ENCODE measurements at regions not wholly inside any gene's neighbourhood (a gene's known extent, or its start where the extent isn't known, plus 50 kb on each side); places are given as distances from the start of the nearest gene placed in this dataset.

DNA sequence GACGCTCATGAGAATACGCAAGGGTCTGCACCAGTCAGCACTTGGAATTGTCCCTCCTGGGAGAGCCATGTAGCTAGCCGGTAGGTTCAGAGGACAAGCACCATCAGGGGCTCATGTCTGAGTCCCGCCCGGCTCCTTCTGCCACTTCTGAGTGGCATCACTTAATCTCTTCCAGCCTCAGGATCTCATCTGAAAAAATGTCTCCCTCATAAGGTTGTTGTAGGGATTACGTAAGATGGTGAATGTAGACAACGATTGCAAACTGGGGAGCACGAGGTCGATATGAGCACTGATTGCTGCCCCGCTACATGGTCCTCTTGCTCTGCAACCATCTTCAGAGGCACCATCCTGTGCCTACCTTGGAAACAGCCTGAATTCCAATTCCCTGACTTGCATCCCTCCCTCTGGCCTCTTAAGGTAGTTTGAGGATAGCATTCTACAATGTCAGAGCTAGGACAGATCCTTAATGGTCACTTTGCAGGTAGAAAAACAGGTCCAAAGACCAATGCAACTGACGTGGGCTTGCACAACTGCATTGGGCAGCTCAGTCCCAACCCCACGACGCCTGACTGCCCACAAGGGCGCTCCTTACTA lies 115.8 kb upstream of the TMEM45B start:
- Histone ChIP-seq H3K36me3 (ENCODE audit: control insufficient read depth in 2 of 3, insufficient read depth in 3 of 3, low read length in 3 of 3) (no peaks in the 10 kb centered on the region), H3K9me3 (ENCODE audit: control insufficient read depth in 2 of 3, low read length in 3 of 3) (no peaks in the 10 kb centered on the region), H3K4me3 (ENCODE audit: low read length) (no peak overlapping the region), H3K4me1 (ENCODE audit: control insufficient read depth in 2 of 2, insufficient read depth in 2 of 2, low read length in 2 of 2) (peaks cover 0 to 6% of the 10 kb centered on the region in 2 donors), H3K27ac (ENCODE audit: low read depth, low read length) (no peak overlapping the region), H3K27me3 (ENCODE audit: control insufficient read depth in 2 of 2, insufficient read depth in 2 of 2, low read length in 2 of 2) (no peaks in the 10 kb centered on the region)
- Mint-ChIP-seq H3K27ac (no peak overlapping the region), H3K9me3 (no peaks in the 10 kb centered on the region), H3K36me3 (peaks cover 0 to 5% (median 0%) of the 10 kb centered on the region in 5 donors), H3K4me1 (peaks cover 0 to 9% (median 5%) of the 10 kb centered on the region in 7 donors), H3K27me3 (peaks cover 0 to 10% (median 6%) of the 10 kb centered on the region in 5 donors), H3K4me3 (no peak overlapping the region)
- CTCF ChIA-PET = no interaction called here
- intact Hi-C loops (cut with micrococcal nuclease) = loop anchor here in 1 of 2 donors (5.0 to 10.0 kb wide), 4 partner anchors 323 to 815 kb away; partner anchors contain the start of gene BARX2
- DNase-seq (no peak), ATAC-seq (no peak)
- POLR2A ChIA-PET = no interaction called here

DNA sequence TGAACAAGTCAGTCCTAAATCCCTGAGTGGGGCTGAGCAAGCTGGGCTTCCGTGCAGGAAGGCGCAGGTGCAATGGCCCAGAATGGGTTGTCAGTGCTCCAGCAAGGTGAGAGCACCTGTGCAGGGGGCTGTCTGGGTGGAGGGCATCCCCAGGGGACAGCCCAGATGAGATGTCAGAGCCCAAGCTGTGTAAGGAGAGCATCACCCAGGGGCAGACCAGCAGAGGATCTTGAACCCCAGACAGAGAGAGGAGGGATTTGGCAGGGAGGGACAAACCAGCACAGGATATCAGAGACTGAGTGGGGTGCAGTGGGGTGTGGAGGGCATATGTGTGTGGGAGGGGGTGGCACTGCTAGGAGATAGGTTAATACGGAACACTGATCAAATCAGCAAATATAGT lies 114.9 kb upstream of the TMEM45B start:
- H3K4me1 ChIP-seq (ENCODE audit: control insufficient read depth in 2 of 2, insufficient read depth in 2 of 2, low read length in 2 of 2) = no peaks in the 10 kb centered on the region
- Mint-ChIP-seq H3K4me3 (no peak overlapping the region), H3K36me3 (peaks cover 0 to 5% (median 0%) of the 10 kb centered on the region in 5 donors), H3K4me1 (peaks cover 0 to 1% (median 0%) of the 10 kb centered on the region in 7 donors), H3K27ac (no peak overlapping the region), H3K9me3 (no peaks in the 10 kb centered on the region), H3K27me3 (peaks cover 0 to 10% (median 6%) of the 10 kb centered on the region in 5 donors)
- H3K4me3 ChIP-seq (ENCODE audit: low read length) = no peak overlapping the region
- H3K36me3 ChIP-seq (ENCODE audit: control insufficient read depth in 2 of 3, insufficient read depth in 3 of 3, low read length in 3 of 3) = no peaks in the 10 kb centered on the region
- no peaks in the 10 kb centered on the region for H3K9me3 ChIP-seq (ENCODE audit: control insufficient read depth in 2 of 3, low read length in 3 of 3)
- no peak overlapping the region for H3K27ac ChIP-seq (ENCODE audit: low read depth, low read length)
- ChIA-PET POLR2A (no interaction called here), CTCF (no interaction called here)
- intact Hi-C loops (cut with micrococcal nuclease) = no loop called here
- ATAC-seq (no peak), DNase-seq (no peak)
- H3K27me3 ChIP-seq (ENCODE audit: control insufficient read depth in 2 of 2, insufficient read depth in 2 of 2, low read length in 2 of 2) = no peaks in the 10 kb centered on the region

DNA sequence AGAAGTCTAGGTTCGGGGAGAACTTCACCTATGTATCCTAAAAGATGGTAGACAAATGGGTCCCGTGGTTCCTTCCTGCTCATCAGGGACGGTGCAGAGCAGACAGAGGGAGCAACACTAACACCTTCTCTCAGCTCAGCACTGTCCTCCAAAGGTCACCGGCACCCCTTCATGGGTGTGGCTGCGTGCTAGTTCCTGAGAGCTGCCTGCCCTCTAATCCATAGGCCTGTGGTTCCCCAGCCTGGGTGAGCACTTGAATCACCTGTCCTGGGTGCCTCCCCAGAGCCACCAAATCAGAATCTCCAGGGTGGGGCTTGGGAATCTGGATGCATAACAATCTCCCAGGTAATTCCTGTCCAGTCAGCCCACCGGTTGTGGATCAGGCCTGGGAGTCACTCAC lies 113.9 kb upstream of the TMEM45B start:
- peaks cover 0 to 10% (median 6%) of the 10 kb centered on the region in 5 donors for H3K27me3 Mint-ChIP-seq
- Histone ChIP-seq H3K4me3 (ENCODE audit: low read length) (no peak overlapping the region), H3K9me3 (ENCODE audit: control insufficient read depth in 2 of 3, low read length in 3 of 3) (no peaks in the 10 kb centered on the region), H3K27ac (ENCODE audit: low read depth, low read length) (no peak overlapping the region), H3K36me3 (ENCODE audit: control insufficient read depth in 2 of 3, insufficient read depth in 3 of 3, low read length in 3 of 3) (no peaks in the 10 kb centered on the region), H3K4me1 (ENCODE audit: control insufficient read depth in 2 of 2, insufficient read depth in 2 of 2, low read length in 2 of 2) (no peaks in the 10 kb centered on the region), H3K27me3 (ENCODE audit: control insufficient read depth in 2 of 2, insufficient read depth in 2 of 2, low read length in 2 of 2) (no peaks in the 10 kb centered on the region)
- ChIA-PET POLR2A (no interaction called here), CTCF (no interaction called here)
- no peak overlapping the region for H3K27ac Mint-ChIP-seq
- H3K4me3 Mint-ChIP-seq = no peak overlapping the region
- intact Hi-C loops (cut with micrococcal nuclease) = no loop called here
- ATAC-seq (no peak), DNase-seq (no peak)
- H3K9me3 Mint-ChIP-seq = no peaks in the 10 kb centered on the region
- no peaks in the 10 kb centered on the region for H3K4me1 Mint-ChIP-seq
- H3K36me3 Mint-ChIP-seq = peaks cover 0 to 8% (median 0%) of the 10 kb centered on the region in 5 donors

DNA sequence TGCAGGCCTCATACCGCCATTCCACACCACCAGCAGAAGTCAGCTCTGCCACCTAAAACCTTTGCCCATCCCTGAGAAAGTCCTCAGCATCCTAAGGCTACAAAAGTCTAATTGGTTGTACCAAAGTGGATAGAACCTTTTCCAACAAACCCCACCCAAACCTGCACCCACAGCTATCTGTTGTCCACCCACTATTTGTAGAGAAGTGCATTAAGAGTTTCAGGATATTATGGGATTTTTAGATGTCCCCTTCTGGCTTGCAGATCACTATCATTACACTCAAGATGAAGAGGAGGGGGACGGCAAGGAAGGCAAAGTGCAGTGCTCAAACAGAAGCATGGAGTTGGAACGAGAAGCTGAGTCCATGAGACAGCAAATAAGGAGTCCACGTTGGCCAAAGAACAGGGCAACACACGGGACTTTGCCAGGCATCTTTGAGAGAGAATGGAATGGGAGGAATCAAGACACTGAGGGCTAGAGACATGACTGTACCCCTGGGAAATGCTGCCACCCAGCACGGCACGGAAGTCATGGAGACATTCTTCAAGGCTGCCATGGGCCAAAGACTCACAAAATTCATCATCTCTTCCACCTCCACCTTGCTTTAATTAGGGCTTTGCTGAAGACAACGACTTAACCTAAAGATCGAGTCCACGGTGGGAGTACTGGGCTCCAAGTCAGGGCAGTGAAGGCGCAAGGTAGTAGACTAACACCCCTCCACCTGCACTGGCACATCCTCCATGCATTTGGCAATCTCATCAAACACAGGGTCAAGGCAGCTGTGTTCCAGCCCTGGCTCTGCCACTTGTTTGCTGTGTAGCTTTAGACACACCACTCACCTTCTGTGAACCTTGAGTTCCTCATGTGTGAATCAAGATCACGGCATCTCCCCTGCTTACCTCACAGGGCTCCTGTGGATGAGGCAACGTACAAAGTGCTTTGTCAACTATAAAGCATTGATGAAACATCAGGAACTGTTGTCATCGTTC lies 112.9 kb upstream of the TMEM45B start:
- POLR2A ChIA-PET = no interaction called here
- H3K4me1 ChIP-seq (ENCODE audit: control insufficient read depth in 2 of 2, insufficient read depth in 2 of 2, low read length in 2 of 2) = no peaks in the 10 kb centered on the region
- intact Hi-C loops (cut with micrococcal nuclease) = no loop called here
- no peaks in the 10 kb centered on the region for H3K9me3 Mint-ChIP-seq
- no peak overlapping the region for H3K27ac ChIP-seq (ENCODE audit: low read depth, low read length)
- H3K9me3 ChIP-seq (ENCODE audit: control insufficient read depth in 2 of 3, low read length in 3 of 3) = no peaks in the 10 kb centered on the region
- no peaks in the 10 kb centered on the region for H3K4me1 Mint-ChIP-seq
- ATAC-seq (no peak), DNase-seq (no peak)
- H3K4me3 ChIP-seq (ENCODE audit: low read length) = no peak overlapping the region
- H3K36me3 ChIP-seq (ENCODE audit: control insufficient read depth in 2 of 3, insufficient read depth in 3 of 3, low read length in 3 of 3) = no peaks in the 10 kb centered on the region
- no peak overlapping the region for H3K4me3 Mint-ChIP-seq
- peaks cover 0 to 8% (median 0%) of the 10 kb centered on the region in 5 donors for H3K36me3 Mint-ChIP-seq
- CTCF ChIA-PET = no interaction called here
- H3K27ac Mint-ChIP-seq = no peak overlapping the region
- H3K27me3 ChIP-seq (ENCODE audit: control insufficient read depth in 2 of 2, insufficient read depth in 2 of 2, low read length in 2 of 2) = no peaks in the 10 kb centered on the region
- peaks cover 0 to 9% (median 0%) of the 10 kb centered on the region in 5 donors for H3K27me3 Mint-ChIP-seq

DNA sequence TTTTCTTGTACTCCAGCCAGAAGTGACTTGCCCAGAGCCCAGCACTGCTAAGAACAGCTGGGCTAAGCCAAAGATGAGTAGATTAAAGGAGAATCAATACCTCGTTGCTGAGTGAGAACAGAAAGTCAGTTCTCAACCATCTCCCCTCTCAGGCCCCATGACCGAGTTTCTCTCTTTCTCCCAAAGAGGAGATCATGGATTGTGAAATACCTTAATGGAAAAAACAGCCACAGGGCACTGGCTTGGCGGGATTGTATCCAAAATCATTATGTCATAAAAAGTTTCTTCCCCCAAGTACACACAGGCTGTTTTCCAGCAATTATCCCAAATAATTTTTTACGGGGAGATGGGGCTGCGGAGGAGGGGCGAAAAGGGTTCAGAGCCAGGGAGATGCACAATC lies 111.8 kb upstream of the TMEM45B start:
- ATAC-seq = no peak
- H3K27me3 ChIP-seq (ENCODE audit: control insufficient read depth in 2 of 2, insufficient read depth in 2 of 2, low read length in 2 of 2) = no peaks in the 10 kb centered on the region
- intact Hi-C loops (cut with micrococcal nuclease) = no loop called here
- no peak overlapping the region for H3K27ac ChIP-seq (ENCODE audit: low read depth, low read length)
- no peak overlapping the region for H3K4me3 ChIP-seq (ENCODE audit: low read length)
- Mint-ChIP-seq H3K36me3 (peaks cover 0 to 8% (median 0%) of the 10 kb centered on the region in 5 donors), H3K4me1 (no peaks in the 10 kb centered on the region), H3K4me3 (no peak overlapping the region), H3K9me3 (no peaks in the 10 kb centered on the region), H3K27ac (no peak overlapping the region), H3K27me3 (peaks cover 0 to 9% (median 0%) of the 10 kb centered on the region in 5 donors)
- no peaks in the 10 kb centered on the region for H3K36me3 ChIP-seq (ENCODE audit: control insufficient read depth in 2 of 3, insufficient read depth in 3 of 3, low read length in 3 of 3)
- POLR2A ChIA-PET = no interaction called here
- H3K4me1 ChIP-seq (ENCODE audit: control insufficient read depth in 2 of 2, insufficient read depth in 2 of 2, low read length in 2 of 2) = no peaks in the 10 kb centered on the region
- CTCF ChIA-PET = no interaction called here
- H3K9me3 ChIP-seq (ENCODE audit: control insufficient read depth in 2 of 3, low read length in 3 of 3) = no peaks in the 10 kb centered on the region
- DNase-seq = no peak

DNA sequence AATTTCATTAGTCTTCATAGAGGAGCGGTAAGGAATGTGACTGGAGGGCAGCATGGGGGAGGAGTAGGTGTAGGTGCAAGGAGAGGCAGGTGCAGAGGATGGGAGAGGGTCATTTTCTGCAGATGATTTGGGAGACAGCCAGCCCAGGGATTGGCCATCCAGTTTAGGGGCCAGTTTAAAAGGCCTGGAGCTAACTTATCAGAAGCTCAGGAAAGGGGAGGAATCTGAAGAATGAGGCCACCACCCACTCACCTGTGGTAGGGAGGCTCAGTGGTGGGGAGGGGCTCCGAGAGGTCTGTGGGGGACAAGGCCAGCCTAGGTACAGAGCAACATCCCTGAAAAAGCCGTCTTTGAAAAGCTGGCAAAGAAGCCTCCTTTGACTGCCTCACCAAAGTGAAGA lies 110.8 kb upstream of the TMEM45B start:
- no peak for DNase-seq
- intact Hi-C loops (cut with micrococcal nuclease) = no loop called here
- ATAC-seq = no peak
- ChIA-PET CTCF (no interaction called here), POLR2A (no interaction called here)
- H3K4me3 ChIP-seq (ENCODE audit: low read length) = no peak overlapping the region
- no peak overlapping the region for H3K27ac ChIP-seq (ENCODE audit: low read depth, low read length)
- peak overlapping the region in 1 of 9 donors; percentile 6 for H3K27ac Mint-ChIP-seq
- H3K36me3 Mint-ChIP-seq = peaks cover 0 to 12% (median 0%) of the 10 kb centered on the region in 5 donors
- no peaks in the 10 kb centered on the region for H3K27me3 ChIP-seq (ENCODE audit: control insufficient read depth in 2 of 2, insufficient read depth in 2 of 2, low read length in 2 of 2)
- no peaks in the 10 kb centered on the region for H3K36me3 ChIP-seq (ENCODE audit: control insufficient read depth in 2 of 3, insufficient read depth in 3 of 3, low read length in 3 of 3)
- H3K4me3 Mint-ChIP-seq = no peak overlapping the region
- H3K4me1 Mint-ChIP-seq = no peaks in the 10 kb centered on the region
- no peaks in the 10 kb centered on the region for H3K4me1 ChIP-seq (ENCODE audit: control insufficient read depth in 2 of 2, insufficient read depth in 2 of 2, low read length in 2 of 2)
- no peaks in the 10 kb centered on the region for H3K9me3 Mint-ChIP-seq
- H3K9me3 ChIP-seq (ENCODE audit: control insufficient read depth in 2 of 3, low read length in 3 of 3) = no peaks in the 10 kb centered on the region
- peaks cover 0 to 9% (median 0%) of the 10 kb centered on the region in 5 donors for H3K27me3 Mint-ChIP-seq

Measured in naive thymus-derived CD4-positive, alpha-beta T cell (primary cell).